H1 (cell line): ENCODE measurements at regions not wholly inside any gene's neighbourhood (a gene's known extent, or its start where the extent isn't known, plus 50 kb on each side); places are given as distances from the start of the nearest gene placed in this dataset.

Experiments
- ASH2L ChIP-seq: fragments of 200-600, 300-600 bp; sonication (generic); IDR thresholded peaks from one replicate; pipeline ENCODE4 v1.7.1; 2017; ENCODE audit warnings: low read length
- BRCA1 ChIP-seq: IDR thresholded peaks from 2 replicates; pipeline ENCODE4 v1.6.1; 2012; ENCODE audit warnings: low read depth, low read length, improper control_type of control experiment
- CBX8 ChIP-seq: fragments of 300-800, 300-1000 bp; sonication (generic); IDR thresholded peaks from 2 replicates; pipeline ENCODE4 v1.7.1; 2016; ENCODE audit warnings: low read depth, low read length, borderline replicate concordance
- GTF2F1 ChIP-seq: IDR thresholded peaks from 2 replicates; pipeline ENCODE4 v1.6.1; 2012; ENCODE audit warnings: low read depth, low read length, improper control_type of control experiment, borderline replicate concordance
- HDAC6 ChIP-seq: IDR thresholded peaks from one replicate; pipeline ENCODE4 v1.7.1; 2012; ENCODE audit warnings: low read depth, mild to moderate bottlenecking, inconsistent platforms, low read length, moderate library complexity
- NRF1 ChIP-seq: IDR thresholded peaks from 2 replicates; pipeline ENCODE4 v1.6.1; 2011; ENCODE audit warnings: mild to moderate bottlenecking, low read depth, low read length, improper control_type of control experiment
- RNF2 ChIP-seq: fragments of 200-900, 300-1000 bp; sonication (generic); IDR thresholded peaks from 2 replicates; pipeline ENCODE4 v1.7.1; 2016; ENCODE audit warnings: borderline replicate concordance, low read depth, mild to moderate bottlenecking, antibody characterized with exemption, low read length; ENCODE audit not compliant: poor library complexity, severe bottlenecking; ENCODE audit errors: missing control alignments
- SIN3A ChIP-seq, 2 experiments: IDR thresholded peaks in 1 of 2; conservative IDR thresholded peaks in 1 of 2; 2 replicates each; pipeline ENCODE4 v1.6.1; 2011 to 2012; ENCODE audit warnings: low read length in 2 of 2, improper control_type of control experiment in 1 of 2, low read depth in 1 of 2, mild to moderate bottlenecking in 1 of 2
- SUZ12 ChIP-seq: fragments of 200-600 bp; sonication (generic); IDR thresholded peaks from 2 replicates; pipeline ENCODE4 v1.6.1; 2012; ENCODE audit warnings: mild to moderate bottlenecking, inconsistent platforms, low read length, moderate library complexity, mixed read lengths
- TAF7 ChIP-seq: optimal IDR thresholded peaks from 2 replicates; pipeline ENCODE3; 2011; ENCODE audit warnings: low read depth, mild to moderate bottlenecking, inconsistent platforms, low read length, moderate library complexity, borderline replicate concordance
- TBP ChIP-seq: IDR thresholded peaks from 2 replicates; pipeline ENCODE4 v1.6.1; 2011; ENCODE audit warnings: low read depth, low read length, improper control_type of control experiment
- TF ChIP-seq, protein P1 (sequence below): fragments of 300-600 bp; sonication (generic); IDR thresholded peaks from 2 replicates; pipeline ENCODE4 v1.7.1; 2012; ENCODE audit warnings: low read length, moderate library complexity, mild to moderate bottlenecking, inconsistent platforms; ENCODE audit not compliant: insufficient replicate concordance

DNA sequence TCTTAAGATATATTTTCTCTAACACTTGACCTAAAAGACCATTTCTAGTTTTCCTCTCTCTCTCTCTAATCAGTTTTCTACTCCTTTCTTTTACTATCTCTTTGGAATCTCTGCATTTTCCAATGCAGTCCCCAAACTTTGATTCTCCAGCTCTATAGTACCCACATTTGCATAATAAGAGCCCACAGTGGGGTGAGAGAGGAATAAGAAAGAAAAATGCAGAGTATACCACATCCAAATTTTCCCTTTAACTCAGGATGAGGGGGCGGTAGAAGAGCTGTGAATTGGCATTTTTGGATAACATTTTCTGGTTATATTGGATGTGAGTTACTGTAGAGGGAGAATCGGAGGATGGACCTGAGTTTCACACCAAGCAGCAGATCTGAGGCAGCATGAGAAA is 74.4 kb upstream of the SOD3 start (continued):
- TF ChIP-seq, protein P1, sequence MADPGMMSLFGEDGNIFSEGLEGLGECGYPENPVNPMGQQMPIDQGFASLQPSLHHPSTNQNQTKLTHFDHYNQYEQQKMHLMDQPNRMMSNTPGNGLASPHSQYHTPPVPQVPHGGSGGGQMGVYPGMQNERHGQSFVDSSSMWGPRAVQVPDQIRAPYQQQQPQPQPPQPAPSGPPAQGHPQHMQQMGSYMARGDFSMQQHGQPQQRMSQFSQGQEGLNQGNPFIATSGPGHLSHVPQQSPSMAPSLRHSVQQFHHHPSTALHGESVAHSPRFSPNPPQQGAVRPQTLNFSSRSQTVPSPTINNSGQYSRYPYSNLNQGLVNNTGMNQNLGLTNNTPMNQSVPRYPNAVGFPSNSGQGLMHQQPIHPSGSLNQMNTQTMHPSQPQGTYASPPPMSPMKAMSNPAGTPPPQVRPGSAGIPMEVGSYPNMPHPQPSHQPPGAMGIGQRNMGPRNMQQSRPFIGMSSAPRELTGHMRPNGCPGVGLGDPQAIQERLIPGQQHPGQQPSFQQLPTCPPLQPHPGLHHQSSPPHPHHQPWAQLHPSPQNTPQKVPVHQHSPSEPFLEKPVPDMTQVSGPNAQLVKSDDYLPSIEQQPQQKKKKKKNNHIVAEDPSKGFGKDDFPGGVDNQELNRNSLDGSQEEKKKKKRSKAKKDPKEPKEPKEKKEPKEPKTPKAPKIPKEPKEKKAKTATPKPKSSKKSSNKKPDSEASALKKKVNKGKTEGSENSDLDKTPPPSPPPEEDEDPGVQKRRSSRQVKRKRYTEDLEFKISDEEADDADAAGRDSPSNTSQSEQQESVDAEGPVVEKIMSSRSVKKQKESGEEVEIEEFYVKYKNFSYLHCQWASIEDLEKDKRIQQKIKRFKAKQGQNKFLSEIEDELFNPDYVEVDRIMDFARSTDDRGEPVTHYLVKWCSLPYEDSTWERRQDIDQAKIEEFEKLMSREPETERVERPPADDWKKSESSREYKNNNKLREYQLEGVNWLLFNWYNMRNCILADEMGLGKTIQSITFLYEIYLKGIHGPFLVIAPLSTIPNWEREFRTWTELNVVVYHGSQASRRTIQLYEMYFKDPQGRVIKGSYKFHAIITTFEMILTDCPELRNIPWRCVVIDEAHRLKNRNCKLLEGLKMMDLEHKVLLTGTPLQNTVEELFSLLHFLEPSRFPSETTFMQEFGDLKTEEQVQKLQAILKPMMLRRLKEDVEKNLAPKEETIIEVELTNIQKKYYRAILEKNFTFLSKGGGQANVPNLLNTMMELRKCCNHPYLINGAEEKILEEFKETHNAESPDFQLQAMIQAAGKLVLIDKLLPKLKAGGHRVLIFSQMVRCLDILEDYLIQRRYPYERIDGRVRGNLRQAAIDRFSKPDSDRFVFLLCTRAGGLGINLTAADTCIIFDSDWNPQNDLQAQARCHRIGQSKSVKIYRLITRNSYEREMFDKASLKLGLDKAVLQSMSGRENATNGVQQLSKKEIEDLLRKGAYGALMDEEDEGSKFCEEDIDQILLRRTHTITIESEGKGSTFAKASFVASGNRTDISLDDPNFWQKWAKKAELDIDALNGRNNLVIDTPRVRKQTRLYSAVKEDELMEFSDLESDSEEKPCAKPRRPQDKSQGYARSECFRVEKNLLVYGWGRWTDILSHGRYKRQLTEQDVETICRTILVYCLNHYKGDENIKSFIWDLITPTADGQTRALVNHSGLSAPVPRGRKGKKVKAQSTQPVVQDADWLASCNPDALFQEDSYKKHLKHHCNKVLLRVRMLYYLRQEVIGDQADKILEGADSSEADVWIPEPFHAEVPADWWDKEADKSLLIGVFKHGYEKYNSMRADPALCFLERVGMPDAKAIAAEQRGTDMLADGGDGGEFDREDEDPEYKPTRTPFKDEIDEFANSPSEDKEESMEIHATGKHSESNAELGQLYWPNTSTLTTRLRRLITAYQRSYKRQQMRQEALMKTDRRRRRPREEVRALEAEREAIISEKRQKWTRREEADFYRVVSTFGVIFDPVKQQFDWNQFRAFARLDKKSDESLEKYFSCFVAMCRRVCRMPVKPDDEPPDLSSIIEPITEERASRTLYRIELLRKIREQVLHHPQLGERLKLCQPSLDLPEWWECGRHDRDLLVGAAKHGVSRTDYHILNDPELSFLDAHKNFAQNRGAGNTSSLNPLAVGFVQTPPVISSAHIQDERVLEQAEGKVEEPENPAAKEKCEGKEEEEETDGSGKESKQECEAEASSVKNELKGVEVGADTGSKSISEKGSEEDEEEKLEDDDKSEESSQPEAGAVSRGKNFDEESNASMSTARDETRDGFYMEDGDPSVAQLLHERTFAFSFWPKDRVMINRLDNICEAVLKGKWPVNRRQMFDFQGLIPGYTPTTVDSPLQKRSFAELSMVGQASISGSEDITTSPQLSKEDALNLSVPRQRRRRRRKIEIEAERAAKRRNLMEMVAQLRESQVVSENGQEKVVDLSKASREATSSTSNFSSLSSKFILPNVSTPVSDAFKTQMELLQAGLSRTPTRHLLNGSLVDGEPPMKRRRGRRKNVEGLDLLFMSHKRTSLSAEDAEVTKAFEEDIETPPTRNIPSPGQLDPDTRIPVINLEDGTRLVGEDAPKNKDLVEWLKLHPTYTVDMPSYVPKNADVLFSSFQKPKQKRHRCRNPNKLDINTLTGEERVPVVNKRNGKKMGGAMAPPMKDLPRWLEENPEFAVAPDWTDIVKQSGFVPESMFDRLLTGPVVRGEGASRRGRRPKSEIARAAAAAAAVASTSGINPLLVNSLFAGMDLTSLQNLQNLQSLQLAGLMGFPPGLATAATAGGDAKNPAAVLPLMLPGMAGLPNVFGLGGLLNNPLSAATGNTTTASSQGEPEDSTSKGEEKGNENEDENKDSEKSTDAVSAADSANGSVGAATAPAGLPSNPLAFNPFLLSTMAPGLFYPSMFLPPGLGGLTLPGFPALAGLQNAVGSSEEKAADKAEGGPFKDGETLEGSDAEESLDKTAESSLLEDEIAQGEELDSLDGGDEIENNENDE, result peak; percentile 69
- TF ChIP-seq HDAC6 (no peak), CBX8 (no peak), BRCA1 (no peak), NRF1 (no peak), GTF2F1 (no peak), RNF2 (no peak), TAF7 (no peak), SUZ12 (no peak), ASH2L (no peak), SIN3A (conservative IDR thresholded peaks at IDR 0.05 in 1 of 2, IDR thresholded peaks at IDR 0.05 in 1 of 2; ENCODE audit: low read depth in 1 of 2, low read length in 2 of 2) (no peak), TBP (no peak)
